ENCODE measurements at regions not wholly inside any gene's neighbourhood (a gene's known extent, or its start where the extent isn't known, plus 50 kb on each side); places are given as distances from the start of the nearest gene placed in this dataset.

GRCh38 chr2:239575931-239576445, 175.2 kb upstream of the HDAC4 start:
- H3K4me1 ChIP-seq (ENCODE audit: control insufficient read depth in 1 of 2, insufficient read depth in 2 of 2, low read length in 2 of 2), result peaks cover 0 to 9% of the 10 kb centered on the region in 2 donors
- no peaks in the 10 kb centered on the region for H3K79me2 ChIP-seq (ENCODE audit: insufficient read depth, low read length)
- H3K4me2 ChIP-seq (replicated peaks; ENCODE audit: extremely low read depth, low read length, poor library complexity, severe bottlenecking), result no peak overlapping the region
- DNase-seq, result no peak
- H2AFZ ChIP-seq (ENCODE audit: insufficient read depth, low read depth, low read length, poor library complexity, severe bottlenecking), result no peak overlapping the region
- H3K4me3 ChIP-seq (replicated peaks in 1 of 3; ENCODE audit: low read depth in 2 of 3, low read length in 3 of 3), result no peak overlapping the region
- no peak for TF ChIP-seq CTCF (IDR thresholded peaks at IDR 0.05)
- H3K27ac ChIP-seq (ENCODE audit: low read depth in 1 of 2, low read length in 2 of 2), result no peak overlapping the region
- intact Hi-C loops (cut with micrococcal nuclease), result no loop called here
- no peak overlapping the region for H3K4me3 Mint-ChIP-seq
- 99% methylated on average over 7 of the region's 8 CpGs for WGBS (ENCODE audit: insufficient coverage)
- H4K20me1 ChIP-seq (ENCODE audit: insufficient read depth, low read length), result no peaks in the 10 kb centered on the region
- no peaks in the 10 kb centered on the region for H3K36me3 Mint-ChIP-seq
- peaks cover 0 to 9% of the 10 kb centered on the region in 2 donors for H3K9me3 ChIP-seq (replicated peaks in 1 of 2; ENCODE audit: control insufficient read depth in 1 of 2, insufficient read depth in 1 of 2, low read length in 2 of 2)
- H3K27me3 ChIP-seq (ENCODE audit: control insufficient read depth in 2 of 2, insufficient read depth in 2 of 2, low read length in 2 of 2), result no peaks in the 10 kb centered on the region
- H3K9me3 Mint-ChIP-seq, result peaks cover 0 to 9% (median 6%) of the 10 kb centered on the region in 7 donors
- no peak overlapping the region for H3K9ac ChIP-seq (ENCODE audit: insufficient read depth, low read length, poor library complexity, severe bottlenecking)
- no peak overlapping the region for H3K27ac Mint-ChIP-seq
- no peaks in the 10 kb centered on the region for H3K36me3 ChIP-seq (replicated peaks in 1 of 2; ENCODE audit: control insufficient read depth in 1 of 2, insufficient read depth in 2 of 2, low read length in 2 of 2)
- peaks cover 4 to 6% (median 5%) of the 10 kb centered on the region in 3 donors for H3K27me3 Mint-ChIP-seq (ENCODE audit: low read depth in 3 of 3)
- H3K4me1 Mint-ChIP-seq, result peaks cover 3% of the 10 kb centered on the region

GRCh38 chr2:239574434-239575156, 173.8 kb upstream of the HDAC4 start:
- Histone ChIP-seq H3K27ac (ENCODE audit: low read depth in 1 of 2, low read length in 2 of 2) (no peak overlapping the region), H3K9ac (ENCODE audit: insufficient read depth, low read length, poor library complexity, severe bottlenecking) (no peak overlapping the region), H3K9me3 (replicated peaks in 1 of 2; ENCODE audit: control insufficient read depth in 1 of 2, insufficient read depth in 1 of 2, low read length in 2 of 2) (peaks cover 0 to 9% of the 10 kb centered on the region in 2 donors), H3K79me2 (ENCODE audit: insufficient read depth, low read length) (no peaks in the 10 kb centered on the region), H3K36me3 (replicated peaks in 1 of 2; ENCODE audit: control insufficient read depth in 1 of 2, insufficient read depth in 2 of 2, low read length in 2 of 2) (no peaks in the 10 kb centered on the region), H3K27me3 (ENCODE audit: control insufficient read depth in 2 of 2, insufficient read depth in 2 of 2, low read length in 2 of 2) (no peaks in the 10 kb centered on the region), H2AFZ (ENCODE audit: insufficient read depth, low read depth, low read length, poor library complexity, severe bottlenecking) (no peak overlapping the region), H3K4me1 (ENCODE audit: control insufficient read depth in 1 of 2, insufficient read depth in 2 of 2, low read length in 2 of 2) (peaks cover 0 to 9% of the 10 kb centered on the region in 2 donors), H3K4me2 (replicated peaks; ENCODE audit: extremely low read depth, low read length, poor library complexity, severe bottlenecking) (no peak overlapping the region), H3K4me3 (replicated peaks in 1 of 3; ENCODE audit: low read depth in 2 of 3, low read length in 3 of 3) (no peak overlapping the region), H4K20me1 (ENCODE audit: insufficient read depth, low read length) (no peaks in the 10 kb centered on the region)
- Mint-ChIP-seq H3K27me3 (ENCODE audit: low read depth in 3 of 3) (peaks cover 4 to 15% (median 12%) of the 10 kb centered on the region in 3 donors), H3K27ac (no peak overlapping the region), H3K36me3 (no peaks in the 10 kb centered on the region), H3K4me3 (no peak overlapping the region), H3K4me1 (peaks cover 3% of the 10 kb centered on the region), H3K9me3 (peaks cover 0 to 9% (median 6%) of the 10 kb centered on the region in 7 donors)
- TF ChIP-seq CTCF (IDR thresholded peaks at IDR 0.05), result no peak
- WGBS (ENCODE audit: insufficient coverage), result 95% methylated on average over 11 of the region's 13 CpGs
- intact Hi-C loops (cut with micrococcal nuclease), result no loop called here
- DNase-seq, result no peak
